Jurkat, Clone E6-1 (cell line): ENCODE measurements at regions not wholly inside any gene's neighbourhood (a gene's known extent, or its start where the extent isn't known, plus 50 kb on each side); places are given as distances from the start of the nearest gene placed in this dataset.
A peak's percentile ranks its signal among the peaks of the same experiment; 100 is the strongest.
"Not testable (repeated sequence)": the region's sequence is repeated elsewhere in the genome, so short reads cannot be mapped to it uniquely, and the experiment has no call there.

ENCODE experiments used
- DNase-seq: peaks from one replicate; pipeline ENCODE4 v3.0.0-alpha.2; 2011; ENCODE audit warnings: low read depth, low spot score
- H3K4me3 ChIP-seq: 2 replicates; pipeline ENCODE4 v1.5.1; 2011; ENCODE audit warnings: mild to moderate bottlenecking, low read length, control low read depth, moderate library complexity

DNA sequence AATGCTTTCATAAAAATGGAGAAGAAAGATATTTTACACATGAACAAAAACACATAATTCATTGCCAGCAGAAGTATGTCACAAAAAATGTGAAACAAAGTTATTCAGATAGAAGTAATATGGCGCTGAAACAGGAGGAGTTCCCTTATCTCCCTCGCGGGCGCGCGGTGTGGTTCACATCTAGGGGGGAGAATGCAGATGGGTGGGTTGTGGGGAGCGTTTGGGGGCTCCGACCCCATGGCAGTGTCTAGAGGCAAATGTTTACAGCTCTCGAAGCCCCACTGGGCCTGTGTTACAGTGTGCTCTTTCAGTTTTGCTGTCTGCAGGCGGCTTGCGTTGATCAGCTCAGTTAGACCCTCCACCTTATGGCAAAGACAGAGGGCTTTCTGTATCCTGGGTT, 297.5 kb downstream of the CGGBP1 start:
- DNase-seq: no peak
- H3K4me3 ChIP-seq: no peak overlapping the region

DNA sequence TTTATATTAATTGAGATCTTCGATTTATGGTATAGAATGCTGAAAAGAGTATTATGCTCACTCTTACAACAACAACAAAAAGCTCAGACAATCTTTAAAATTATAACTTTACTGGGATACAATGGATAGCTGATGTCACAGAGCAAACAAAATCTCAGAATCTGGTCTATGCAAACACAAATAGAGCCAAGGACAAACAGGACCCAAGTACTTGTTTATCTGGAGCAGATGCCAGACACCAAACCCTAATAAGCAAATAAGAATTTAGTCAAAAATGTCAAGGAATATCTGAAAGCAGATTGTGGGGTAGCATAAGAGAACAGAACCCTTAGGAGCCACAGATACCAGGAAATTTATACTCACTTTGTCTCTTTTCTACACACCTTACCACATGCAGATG, 302.2 kb downstream of the CGGBP1 start:
- H3K4me3 ChIP-seq: no peak overlapping the region
- no peak for DNase-seq

DNA sequence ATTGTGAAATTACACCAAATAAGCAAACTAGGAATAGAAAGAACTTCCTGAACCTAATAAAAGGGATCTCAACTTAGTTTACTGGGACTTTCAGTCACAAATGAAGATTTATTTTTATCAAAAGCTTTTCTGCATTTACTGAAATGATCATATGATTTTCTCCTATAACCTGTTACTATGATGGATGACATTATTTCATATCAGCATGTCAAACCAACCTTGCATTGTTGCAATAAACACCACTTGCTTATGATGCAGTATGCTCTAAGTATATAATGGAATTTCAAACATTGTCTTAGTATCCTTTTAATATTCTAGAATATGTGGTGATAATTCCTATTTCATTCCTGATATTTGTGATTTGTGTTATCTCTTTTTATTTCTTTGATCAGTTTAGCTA, 303.0 kb downstream of the CGGBP1 start:
- DNase-seq: no peak

DNA sequence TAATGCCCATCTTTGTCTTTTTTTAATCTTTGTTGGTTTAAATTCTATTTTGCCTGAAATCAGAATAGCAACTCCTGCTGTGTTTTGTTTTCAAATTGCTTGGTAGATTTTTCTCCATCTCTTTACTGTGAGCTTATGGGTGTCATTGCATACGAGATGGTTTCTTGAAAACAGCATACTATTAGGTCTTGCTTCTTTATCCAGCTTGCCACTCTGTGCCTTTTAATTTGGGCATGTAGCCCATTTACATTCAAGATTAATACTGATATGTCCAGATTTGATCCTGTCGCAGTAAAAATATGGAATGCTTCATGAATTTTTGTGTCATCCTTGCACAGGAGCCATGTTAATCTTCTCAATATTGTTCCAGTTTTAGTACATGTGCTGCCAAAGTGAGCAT, 316.6 kb downstream of the CGGBP1 start:
- DNase-seq: no peak
- no peak overlapping the region for H3K4me3 ChIP-seq

More for the DNA sequence above, 303.0 kb downstream of the CGGBP1 start:
- no peak overlapping the region for H3K4me3 ChIP-seq

DNA sequence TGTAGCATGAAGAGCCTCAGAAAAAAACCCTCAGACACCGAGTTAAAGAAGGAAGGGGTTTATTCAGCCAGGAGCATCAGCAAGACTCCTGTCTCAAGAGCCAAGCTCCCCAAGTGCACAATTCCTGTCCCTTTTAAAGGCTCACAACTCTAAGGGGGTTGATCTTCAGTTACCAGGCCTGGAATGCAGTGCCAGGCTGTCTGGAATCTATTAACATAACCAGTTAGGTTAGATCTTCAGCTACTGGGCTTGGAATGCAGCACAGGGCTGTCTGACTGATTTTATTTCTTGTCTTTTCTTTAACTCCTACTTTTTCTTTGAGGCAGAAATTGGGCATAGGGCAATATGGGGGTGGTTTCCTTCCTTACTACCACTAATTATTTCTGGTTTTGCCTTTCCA, 317.9 kb downstream of the CGGBP1 start:
- DNase-seq: not testable (repeated sequence)

DNA sequence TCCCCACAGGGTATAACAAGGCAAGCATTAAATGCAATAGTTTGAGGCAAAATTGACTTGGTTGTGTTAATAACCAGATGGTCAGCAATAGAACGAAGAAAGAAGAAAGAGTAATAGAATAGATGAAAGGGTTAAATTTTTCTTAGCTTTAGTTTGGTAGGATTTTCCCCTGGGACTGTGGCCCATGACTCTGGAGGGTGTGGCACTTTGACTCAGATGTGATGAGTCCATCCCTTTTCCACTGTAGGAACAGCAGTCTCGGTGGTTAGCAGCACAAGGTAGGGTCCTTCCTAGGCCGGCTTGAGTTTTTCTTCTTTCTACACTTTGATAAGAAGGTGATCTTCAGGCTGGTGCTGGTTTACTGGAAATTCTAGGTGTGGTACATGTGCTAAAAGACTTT, 321.0 kb downstream of the CGGBP1 start:
- H3K4me3 ChIP-seq, DNase-seq: not testable (repeated sequence)

More for the DNA sequence above, 317.9 kb downstream of the CGGBP1 start:
- not testable (repeated sequence) for H3K4me3 ChIP-seq

DNA sequence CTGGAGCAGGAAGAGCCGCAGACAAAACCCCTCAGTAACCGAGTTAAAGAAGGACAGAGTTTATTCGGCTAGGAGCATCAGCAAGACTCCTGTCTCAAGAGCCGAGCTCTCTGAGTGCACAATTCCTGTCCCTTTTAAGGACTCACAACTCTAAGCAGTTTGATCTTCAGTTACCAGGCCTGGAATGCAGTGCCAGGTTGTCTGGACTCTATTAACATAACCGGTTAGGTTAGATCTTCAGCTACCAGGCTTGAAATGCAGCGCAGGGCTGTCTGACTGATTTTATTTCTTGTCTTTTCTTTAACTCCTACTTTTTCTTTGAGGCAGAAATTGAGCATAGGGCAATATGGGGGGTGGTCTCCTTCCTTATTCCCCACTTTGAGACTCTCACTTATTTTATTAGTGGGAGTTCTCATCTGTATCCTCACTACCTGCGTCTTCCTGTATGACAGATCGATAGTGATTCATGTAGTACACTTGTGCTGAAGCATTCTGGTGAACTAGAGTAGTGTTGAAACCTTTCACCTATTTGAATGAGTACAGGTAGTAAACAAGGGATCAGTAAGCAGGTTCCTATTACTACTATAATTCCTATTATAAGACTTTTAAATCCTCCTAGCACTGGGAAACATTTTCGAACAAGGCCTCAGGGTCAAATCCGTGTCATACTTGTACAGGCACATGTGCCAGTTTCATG, 325.0 kb downstream of the CGGBP1 start:
- H3K4me3 ChIP-seq: no peak overlapping the region
- no peak for DNase-seq

DNA sequence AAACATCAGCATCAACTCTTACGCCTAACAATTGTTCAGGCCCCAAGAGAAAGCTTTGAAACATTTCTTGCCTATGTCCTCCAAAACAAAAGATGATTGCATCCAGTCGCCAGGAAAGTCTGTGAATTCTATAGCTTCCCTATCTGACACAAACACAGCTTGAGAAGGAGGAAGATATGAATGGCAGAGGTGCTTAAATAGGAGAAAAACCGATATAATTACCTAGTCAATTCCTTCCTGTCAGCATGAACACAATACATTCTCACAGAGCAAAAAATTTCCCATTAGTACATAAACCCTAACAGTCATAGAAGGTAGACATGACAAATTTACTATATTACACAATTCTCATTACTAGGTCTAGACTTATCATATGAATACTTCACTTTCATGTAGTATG, 326.5 kb downstream of the CGGBP1 start:
- no peak for DNase-seq
- H3K4me3 ChIP-seq: no peak overlapping the region

DNA sequence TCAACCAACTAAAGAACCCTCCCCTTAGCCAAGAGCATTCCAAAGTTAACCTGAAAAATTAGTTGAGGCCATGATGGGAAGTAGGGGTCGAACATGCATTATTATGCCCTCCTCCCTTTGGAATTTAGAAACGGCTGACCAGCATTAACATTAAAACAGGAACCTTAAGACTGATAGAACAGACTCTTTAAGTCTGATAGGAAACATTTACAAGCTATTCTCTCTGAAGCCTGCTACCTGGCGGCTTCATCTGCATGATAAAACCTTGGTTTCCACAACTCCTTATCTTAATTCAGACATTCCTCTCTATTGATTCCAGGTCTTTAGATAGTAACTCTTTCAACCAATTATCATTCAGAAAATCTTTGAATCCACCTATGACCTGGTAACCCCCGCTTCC, 331.0 kb downstream of the CGGBP1 start:
- no peak for DNase-seq
- H3K4me3 ChIP-seq: no peak overlapping the region

DNA sequence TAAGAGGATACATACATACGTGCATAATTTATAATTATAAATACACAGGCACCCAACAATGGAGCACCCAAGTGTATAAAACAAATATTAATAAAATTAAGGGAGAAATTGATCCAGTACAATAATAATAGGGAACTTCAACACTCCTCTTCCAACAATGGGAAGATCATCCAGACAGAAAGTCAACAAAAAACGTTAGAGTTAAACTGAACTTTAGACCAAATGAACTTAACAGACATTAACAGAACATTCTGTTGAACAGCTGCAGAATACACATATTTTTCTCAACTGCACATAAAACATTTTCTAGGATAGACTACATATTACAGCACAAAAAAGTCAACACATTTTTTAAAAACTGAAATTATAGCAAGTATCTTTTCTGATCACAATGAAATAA, 339.7 kb downstream of the CGGBP1 start:
- H3K4me3 ChIP-seq: no peak overlapping the region
- no peak for DNase-seq

DNA sequence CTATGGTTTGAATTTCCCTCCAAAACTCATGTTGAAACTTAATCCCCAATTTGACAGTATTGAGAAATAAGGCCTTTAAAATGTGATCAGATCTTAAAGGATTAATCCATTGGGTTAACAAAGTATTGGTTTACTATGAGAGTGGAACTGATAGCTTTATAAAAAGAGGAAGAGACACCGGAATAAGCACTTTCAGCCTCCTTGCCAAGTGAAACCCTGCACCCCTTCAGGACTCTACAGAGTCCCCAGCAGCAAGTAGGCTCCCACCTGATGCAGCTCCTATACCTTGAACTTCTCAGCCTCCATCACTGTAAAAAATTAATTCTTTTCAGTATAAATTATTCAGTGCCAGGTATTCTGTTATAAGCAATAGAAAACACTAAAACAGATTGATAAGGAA, 348.3 kb downstream of the CGGBP1 start:
- no peak for DNase-seq
- no peak overlapping the region for H3K4me3 ChIP-seq

DNA sequence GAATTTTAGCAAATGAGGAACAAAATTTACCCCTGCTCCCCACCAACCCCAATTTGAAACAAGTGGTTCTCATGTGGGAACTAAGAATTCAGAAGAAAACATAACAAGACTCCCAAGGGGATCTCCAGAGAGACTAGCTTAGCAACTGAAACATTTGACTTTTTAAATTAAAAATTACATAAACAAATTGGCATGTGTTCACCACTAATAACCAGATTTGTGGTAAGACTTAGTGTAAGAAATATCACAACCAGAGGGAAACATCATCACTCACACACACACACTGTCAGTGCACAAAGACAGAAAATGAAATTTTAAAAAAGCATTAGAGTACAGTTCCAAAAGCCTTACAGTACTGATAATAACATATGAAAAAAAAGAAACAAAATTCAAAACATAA, 348.8 kb downstream of the CGGBP1 start:
- no peak for DNase-seq
- H3K4me3 ChIP-seq: no peak overlapping the region

DNA sequence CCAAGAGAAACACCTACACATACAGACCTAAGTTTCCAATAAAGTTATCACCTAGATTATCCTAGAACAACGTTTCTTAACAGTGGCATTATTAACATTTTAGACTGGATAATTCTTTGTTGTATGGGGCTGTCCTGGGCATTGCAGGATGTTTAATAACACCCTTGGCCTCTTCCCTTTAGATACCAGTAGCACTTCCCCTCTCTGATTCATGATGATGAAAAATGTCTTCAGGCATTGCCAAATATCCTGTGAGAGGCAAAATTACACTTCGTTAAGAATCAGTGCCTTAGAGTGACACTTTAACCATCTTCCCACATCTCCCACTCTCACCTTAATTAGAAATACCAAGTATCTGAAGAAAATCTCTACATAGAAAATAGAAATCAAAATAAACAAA, 352.6 kb downstream of the CGGBP1 start:
- no peak for DNase-seq
- no peak overlapping the region for H3K4me3 ChIP-seq

DNA sequence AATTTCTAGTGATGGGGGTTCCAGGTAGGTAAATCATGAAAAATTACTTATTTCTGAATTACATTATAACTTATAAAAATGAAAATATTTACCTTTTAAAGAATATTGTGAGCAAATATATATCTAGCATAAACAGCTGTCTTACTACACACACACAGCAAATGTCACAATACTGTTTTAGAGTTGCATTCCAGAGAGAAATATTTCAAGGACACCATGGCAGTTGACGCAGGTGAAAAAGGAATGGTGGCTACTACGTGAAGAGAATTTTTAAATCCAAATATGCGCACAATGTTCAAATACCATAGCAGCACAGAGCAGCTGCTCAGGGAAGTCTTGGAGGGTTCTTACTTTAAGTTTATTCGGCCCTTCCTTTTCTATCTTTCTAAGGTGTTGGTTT, 356.2 kb downstream of the CGGBP1 start:
- DNase-seq: no peak
- no peak overlapping the region for H3K4me3 ChIP-seq

DNA sequence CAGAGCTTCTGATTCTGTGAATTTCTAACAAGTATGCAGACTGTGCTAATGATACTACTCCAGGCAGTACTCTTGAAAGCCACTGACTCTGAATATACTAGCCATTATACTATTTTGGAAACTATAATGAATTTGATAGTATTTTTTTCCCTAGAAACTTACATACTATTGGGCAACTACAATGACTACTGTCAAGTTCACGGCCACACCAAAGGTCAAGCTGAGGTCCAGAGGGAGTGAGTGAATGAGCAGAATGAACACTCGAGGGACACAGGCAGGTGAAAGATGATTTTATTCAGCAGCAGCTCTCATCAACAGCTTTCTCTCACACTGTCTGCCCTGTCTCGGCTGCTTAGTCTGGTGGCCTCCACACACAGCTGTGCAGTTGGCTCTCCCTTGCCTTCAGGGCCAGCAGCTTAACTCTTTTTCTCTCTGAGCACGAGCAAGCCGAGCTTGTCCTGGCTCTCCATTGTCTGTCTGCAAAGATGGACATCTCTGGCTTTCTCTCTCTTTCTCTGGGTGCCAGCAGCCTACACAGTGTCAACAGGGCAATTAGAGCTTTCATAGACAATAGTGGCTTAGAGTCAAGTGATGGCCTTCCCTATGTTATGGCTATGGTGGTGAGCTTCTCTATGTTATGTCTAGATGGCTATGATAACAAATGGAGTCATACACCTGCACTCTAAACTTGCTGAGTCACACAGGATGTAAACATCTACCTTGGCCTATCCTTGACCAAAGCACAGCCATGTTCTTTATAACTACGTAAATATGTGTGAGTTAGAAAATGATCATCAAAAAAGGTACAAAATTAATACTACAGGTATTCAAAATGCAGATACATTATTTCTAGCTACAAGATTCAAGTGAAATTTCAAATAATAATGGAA, 362.4 kb downstream of the CGGBP1 start:
- H3K4me3 ChIP-seq: no peak overlapping the region
- DNase-seq: no peak

DNA sequence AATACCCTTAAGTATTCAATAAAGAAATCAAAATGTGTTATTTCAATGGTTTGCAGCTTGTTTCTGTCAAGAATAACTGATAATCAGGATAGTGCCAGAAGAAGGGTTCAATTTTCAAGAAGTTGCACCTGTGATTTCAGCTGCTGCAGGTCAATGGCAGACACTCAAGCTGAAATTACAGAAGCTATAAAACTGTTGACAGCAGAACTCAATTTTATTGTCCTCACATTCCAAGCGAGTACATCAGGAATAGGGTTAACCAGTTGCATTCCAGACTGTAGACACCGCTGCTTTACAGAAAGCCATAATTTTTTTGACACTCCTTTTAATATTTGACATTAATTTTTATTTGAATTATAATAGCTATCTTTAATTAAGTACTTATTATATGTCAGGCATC, 364.1 kb downstream of the CGGBP1 start:
- no peak for DNase-seq
- H3K4me3 ChIP-seq: no peak overlapping the region

DNA sequence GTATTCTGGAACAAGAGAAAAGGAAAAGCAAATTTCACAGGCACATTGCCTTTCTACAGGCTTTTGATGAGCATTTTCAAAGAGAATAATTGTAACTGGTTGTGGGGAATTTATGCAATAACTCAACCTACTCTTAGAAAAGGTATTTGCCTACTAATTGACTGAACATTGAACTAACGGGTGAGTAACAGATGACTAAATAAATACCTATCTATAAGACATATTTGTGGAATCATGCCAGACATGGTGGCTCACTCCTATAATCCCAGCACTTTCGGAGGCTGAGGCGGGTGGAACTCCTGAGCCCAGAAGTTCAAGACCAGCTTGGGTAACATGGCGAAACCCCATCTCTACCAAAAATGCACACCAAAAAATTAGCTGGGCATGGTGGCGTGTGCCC, 367.7 kb downstream of the CGGBP1 start:
- H3K4me3 ChIP-seq: no peak overlapping the region
- no peak for DNase-seq

DNA sequence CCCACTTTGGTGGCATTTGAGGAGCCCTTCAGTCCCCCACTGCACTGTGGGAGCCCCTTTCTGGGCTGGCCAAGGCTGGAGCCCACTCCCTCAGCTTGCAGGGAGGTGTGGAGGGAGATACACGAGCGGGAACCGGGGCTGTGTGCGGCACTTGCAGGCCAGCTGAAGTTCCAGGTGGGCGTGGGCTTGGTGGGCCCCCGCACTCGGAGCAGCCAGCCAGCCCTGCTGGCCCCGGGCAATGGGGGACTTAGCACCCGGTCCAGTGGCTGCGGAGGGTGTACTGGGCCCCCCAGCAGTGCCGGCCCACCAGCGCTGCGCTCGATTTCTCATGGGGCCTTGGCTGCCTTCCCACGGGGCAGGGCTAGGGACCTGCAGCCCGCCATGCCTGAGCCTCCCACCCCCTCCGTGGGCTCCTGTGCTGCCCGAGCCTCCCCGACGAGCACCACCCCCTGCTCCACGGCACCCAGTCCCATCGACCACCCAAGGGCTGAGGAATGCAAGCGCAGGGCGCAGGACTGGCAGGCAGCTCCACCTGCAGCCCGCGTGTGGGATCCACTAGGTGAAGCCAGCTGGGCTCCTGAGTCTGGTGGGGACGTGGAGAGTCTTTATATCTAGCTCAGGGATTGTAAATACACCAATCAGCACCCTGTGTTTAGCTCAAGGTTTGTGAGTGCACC, 379.7 kb downstream of the CGGBP1 start:
- DNase-seq, H3K4me3 ChIP-seq: not testable (repeated sequence)

DNA sequence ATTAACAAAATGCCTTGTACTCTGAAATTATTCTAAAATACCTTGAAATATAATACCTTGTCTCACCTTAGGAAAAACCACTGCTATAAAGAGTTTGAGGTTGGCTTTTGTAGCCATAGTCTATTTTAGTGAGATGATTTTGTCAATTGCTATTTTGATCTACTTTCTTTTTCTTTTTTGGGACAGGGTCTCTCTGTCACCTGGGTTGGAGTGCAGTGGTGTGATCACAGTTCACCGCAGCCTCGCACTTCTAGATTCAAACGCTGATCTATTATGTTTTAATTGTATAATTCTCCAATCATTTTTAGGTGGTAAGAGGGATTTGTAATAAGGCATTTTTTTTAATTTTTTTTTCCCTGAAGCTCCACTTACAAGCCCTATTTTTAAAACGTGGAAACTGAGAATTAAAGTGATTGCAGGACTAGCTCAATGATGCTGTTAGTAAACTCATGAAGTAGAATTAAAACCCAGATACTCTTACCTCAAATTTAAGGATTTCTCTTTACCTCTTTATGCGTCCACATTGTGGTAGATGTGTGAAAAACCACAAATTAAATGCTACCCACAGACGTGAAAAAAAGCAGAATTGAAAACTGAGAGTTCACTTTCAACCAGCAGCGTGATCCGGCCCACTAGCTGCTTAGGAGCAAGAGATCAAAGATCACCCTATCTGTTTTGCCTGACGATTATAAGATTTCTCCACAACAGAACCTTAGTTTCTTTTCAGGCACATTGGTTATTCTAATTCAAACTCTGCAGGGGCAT, 384.2 kb downstream of the CGGBP1 start:
- peak; percentile 15 for DNase-seq
- no peak overlapping the region for H3K4me3 ChIP-seq
